Hepatic stellate cell (primary cell): ENCODE measurements at regions not wholly inside any gene's neighbourhood (a gene's known extent, or its start where the extent isn't known, plus 50 kb on each side); places are given as distances from the start of the nearest gene placed in this dataset.

ENCODE experiments used
- DNase-seq: peaks from one replicate; pipeline ENCODE4 v3.0.0; 2011; ENCODE audit warnings: low spot score

DNA sequence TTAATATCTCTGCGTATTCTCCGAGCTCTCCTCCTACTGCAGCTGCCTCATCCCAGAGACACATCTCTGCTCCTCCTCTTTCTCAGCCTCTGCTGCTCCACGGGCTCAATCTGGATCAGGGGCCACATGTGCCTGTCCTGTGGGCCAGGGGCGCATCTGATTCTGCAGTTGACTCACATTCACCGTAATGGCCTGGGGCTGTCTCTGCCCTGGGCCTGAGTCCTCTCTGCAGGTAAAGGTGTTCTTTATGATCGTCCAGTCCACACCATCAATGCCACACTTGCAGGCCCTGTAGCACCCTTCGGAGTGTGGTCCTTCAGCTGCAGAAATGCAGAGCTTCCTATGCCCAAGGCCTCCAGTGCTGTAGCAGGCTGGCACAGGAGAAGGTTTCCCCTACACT, 154.5 kb downstream of the OAT start:
- no peak for DNase-seq

GRCh38 chr10:124263726-124264125, 155.0 kb downstream of the OAT start:
- DNase-seq = no peak

- no peak for DNase-seq
These were observed 155.8 kb downstream of the OAT start for GRCh38 chr10:124262971-124263370.

GRCh38 chr10:124262234-124262865, 156.4 kb downstream of the OAT start:
- DNase-seq = no peak

GRCh38 chr10:124259139-124259825, 159.4 kb downstream of the OAT start:
- DNase-seq = no peak

- no peak for DNase-seq
These were observed 160.9 kb downstream of the OAT start for GRCh38 chr10:124257781-124258180.

DNA sequence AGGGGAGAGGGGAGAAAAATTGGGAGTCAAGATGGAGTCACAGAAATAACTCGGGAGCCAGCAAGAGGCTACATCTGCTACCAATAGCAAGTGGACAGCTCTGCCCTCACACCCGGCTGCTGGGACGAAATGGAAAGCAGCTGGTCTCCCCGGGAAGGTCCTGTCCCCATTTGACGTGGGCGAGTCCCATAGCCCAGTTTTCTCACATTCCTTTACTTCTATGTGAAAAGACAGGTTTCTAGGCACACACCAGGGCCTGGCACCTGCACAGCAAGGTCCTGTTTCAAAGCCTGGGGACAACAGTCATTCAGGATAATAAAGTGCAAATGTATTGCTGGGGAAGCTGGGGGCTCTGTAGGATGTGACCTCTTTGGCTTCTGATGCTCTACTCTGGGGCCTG, 162.6 kb downstream of the OAT start:
- DNase-seq = no peak

DNA sequence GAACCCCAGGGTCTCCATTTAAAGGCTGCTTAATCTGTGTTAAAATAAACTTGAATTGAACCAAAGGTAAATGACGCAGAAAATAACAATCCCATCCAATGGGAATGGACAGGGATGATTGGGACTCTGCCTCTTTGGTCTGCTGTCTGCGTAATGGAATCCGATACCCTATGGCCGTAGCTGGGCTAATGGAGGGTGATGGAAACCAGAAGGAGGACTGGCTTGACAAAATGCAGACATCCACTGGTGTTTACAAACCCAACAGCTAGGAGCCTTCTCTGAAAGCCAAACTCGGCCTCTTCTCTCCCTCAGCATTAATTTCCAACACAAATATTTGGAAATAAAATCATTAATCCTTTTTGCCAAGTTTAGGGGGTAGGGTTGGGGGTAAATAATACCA, 162.2 kb upstream of the CHST15 start:
- no peak for DNase-seq

DNA sequence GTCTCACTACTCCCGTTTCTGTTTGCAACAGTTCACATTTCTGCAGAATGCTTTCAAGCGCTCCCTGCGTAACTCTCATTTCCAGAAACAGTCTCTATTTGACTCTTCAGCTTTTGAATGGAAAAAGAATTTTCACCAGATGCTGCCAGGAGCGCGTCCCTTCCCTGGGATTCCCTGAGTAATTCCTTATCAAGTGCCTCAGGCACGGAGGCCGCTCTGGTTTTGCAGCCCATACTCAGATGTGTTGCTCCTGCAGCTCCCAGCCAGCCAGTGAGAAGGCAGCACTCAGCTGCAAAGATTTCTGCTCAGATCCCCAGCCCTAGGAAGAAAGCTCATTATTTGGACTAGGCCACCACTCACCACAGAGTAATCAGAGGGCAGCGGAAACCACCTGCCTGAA, 161.1 kb upstream of the CHST15 start:
- no peak for DNase-seq

DNA sequence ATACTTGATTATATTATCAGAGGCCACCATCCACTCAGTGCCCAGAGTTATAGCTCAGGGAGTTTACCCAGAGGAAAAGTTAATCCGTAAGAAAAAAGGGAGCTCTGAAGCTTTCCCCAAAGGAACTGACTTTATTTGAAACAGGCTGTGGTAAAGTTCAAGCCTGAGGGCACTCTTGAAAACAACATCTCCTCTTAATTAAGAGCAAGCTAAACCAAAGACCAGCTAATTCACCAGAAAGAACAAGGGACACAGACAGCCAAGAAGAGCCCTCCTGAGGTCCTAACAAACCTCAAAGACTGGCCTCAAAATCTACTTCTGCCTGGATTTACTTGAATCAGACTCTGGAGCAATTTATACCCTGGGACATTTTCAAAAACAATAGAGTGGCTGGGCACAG, 159.6 kb upstream of the CHST15 start:
- no peak for DNase-seq

GRCh38 chr10:124252097-124252715, 158.8 kb upstream of the CHST15 start:
- DNase-seq = no peak

GRCh38 chr10:124251317-124252065, 158.1 kb upstream of the CHST15 start:
- no peak for DNase-seq

DNA sequence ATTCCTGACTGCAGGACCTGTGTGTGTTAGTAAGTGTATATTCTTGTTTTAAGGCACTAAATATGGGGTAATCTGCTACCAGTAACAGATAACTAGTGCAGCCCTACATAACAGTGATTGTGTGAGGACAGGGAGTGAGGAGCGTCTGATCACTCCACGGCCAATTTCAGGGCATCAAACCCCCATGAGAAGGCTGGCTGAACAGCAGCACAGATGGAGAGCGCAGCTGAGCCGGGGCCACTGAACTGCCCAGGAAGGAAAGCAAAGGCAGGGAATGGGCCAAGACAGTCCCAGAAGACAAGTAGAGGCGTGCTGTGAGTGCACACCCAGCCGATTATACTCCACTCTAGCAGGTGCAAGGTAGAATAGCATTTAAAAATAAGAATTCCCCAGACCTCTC, 157.1 kb upstream of the CHST15 start:
- no peak for DNase-seq

DNA sequence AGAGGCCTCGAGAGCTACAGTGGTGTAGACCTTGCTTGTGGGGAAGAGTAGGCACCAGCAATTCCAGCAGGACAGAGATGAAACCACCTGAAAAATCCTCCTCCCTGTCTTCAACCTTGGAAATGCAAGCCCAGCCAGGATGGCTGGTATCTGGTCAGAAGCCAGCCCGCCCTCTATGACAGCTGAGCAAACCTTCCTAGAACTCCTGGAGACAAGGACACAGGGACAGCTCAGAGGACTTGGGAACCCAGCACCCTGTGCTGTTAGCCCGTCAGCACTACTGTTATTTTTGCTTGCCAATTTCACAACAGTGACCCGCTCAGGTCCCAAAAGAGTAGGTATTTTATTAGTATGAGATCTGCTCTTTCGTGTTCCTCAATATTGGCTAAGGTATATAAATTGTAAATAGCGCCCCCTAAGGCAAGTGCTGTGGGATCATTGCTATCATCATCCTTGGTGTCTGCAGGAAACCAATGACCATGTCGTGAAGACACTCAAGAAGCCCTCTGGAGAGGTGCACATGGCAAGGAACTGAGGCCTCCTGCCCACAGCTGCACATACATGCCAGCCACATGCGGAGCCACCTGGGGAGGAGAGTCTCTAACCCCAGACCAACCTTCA, 156.5 kb upstream of the CHST15 start:
- DNase-seq = no peak

GRCh38 chr10:124249196-124249595, 155.8 kb upstream of the CHST15 start:
- no peak for DNase-seq

DNA sequence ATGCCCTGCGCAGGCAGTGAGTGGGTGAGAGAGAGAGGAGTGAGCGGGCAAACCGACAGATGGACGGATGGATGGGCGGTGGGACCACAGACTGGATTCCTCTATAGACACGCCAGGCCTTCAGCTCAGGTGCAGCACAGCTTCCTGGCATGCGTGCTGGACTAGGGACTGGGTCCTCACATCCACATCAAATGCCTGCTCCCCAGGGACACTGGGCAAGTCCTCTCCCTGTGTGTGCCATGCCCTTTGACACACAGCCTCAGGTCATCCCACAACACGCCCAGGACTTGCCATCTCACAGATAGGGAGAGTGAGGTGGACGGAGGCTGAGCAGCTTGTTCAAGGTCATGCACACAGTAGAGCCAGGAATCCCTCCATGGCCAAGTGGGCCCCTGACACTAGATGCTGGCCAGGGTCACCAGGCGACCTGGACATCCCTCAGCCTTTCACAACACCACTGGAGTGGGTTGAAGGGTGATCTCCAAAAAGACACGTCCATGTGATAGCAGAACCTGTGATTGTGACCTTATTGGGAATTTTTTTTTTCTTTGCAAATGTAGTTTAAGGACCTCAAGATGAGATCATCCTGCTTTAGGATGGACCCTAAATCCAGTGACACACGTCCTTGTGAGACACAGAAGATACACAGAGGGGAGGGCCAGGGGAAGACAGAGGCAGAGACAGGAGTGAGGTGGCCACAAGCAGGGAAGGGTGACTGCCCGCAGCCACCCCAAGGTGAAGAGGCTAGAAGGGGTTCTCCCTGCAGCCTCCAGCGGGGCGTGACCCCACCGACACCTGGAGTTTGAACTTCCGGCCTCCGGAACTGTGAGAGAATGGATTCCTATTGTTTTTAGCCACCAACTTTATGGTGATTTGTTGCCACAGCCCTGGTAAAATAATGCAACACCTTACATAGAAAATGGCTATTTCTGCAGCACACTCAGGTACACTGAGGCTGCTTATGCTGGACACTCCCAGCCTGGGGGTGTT, 155.0 kb upstream of the CHST15 start:
- no peak for DNase-seq

DNA sequence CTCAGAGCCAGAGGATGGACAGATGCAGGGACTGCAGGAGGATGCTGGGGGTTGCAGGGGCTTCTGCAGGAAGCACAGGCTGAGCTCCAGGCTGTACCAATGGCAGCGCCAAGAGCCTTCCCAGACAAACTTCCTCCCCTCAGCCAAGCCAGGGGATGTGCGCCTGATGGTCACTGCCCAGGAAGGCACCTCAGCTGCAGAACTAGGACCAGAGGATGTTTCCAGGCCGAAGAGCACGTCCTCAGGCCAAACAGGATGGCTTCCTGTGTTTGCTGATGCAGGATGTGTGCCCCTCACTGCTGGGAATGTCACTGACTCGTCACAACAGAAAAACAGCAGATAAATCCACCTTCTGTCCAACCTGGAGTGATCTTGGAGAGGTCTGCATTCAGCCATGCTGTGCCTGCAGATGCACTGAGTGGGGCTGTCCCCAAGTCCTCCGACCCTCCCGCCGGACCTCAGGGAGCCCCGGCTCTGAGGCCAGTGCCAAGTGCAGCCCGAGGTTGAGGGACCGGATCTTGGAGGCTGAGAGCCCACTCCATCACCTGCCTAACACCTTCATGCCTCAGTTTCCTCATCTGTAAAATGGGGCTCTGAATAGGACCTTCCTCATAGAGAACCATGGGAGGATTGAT, 152.5 kb upstream of the CHST15 start:
- DNase-seq = no peak

GRCh38 chr10:124245191-124245590, 151.8 kb upstream of the CHST15 start:
- no peak for DNase-seq

DNA sequence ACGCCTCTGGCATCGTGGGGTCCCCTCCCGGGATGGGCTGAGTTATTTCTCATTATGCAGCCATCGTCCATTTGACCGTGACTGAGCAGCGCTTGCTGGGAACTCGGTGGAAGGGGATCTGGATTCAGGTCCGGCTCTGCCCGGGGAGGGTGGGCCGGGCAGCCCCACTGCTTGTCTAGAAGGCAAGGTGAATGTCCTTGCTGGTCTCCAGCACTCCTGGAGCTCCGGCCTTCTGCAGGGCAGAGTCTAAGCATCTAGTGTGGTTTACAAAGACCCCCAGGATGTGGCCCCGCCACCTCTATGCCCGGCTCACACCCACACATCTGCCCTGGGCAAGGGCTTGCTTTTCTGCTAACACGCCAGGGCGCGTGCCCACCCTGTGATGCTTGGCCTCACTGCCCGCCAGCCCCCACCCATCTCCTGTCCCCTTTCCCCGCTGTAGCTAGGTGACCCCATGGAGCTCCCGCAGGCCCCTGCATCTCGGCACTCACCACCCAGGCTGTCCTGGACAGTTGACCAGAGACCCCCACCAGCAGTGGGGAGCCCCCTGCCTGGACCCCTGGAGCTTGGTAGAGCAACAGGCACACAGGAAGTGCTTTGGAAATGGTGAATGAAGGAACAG, 151.0 kb upstream of the CHST15 start:
- DNase-seq = no peak

GRCh38 chr10:124243702-124244121, 150.3 kb upstream of the CHST15 start:
- DNase-seq = no peak
